Activated effector memory CD4-positive, alpha-beta T cell treated with anti-CD3 and anti-CD28 coated beads, Interleukin-2, amount 50 U/mL, for 16 hours (primary cell): ENCODE measurements at regions not wholly inside any gene's neighbourhood (a gene's known extent, or its start where the extent isn't known, plus 50 kb on each side); places are given as distances from the start of the nearest gene placed in this dataset.
"Not testable (repeated sequence)": the region's sequence is repeated elsewhere in the genome, so short reads cannot be mapped to it uniquely, and the experiment has no call there.

Experiments used
- DNase-seq: peaks from one replicate; pipeline ENCODE4 v3.0.0-alpha.2; 2020

DNA sequence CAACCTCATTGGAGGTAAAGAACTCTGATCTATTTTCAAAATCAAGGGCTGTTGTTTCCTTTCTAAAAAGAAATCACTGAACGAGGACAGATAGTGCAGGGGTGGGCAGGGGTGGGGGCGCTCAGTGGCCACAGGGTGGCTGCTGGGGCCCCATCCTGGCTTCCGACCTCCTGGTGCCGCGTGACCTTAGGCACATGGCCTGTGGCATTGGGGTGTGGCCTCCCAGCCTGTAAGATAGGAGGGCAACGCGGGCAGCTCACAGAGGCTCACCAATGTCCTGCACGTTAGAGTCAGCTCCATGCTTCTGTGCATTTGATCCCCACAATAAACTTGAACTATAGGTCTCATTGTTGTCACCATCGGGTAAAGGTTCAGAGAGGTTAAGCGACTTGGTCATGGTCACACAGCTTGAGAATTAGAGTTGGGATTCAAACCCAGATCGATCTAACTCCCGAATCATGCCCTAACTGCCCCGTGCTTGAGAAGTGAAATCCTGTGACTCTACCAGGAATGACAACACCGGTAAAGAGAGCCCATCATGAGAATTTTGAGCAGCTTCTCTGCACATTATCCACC lies 148.0 kb upstream of the SLC6A11 start:
- no peak for DNase-seq

DNA sequence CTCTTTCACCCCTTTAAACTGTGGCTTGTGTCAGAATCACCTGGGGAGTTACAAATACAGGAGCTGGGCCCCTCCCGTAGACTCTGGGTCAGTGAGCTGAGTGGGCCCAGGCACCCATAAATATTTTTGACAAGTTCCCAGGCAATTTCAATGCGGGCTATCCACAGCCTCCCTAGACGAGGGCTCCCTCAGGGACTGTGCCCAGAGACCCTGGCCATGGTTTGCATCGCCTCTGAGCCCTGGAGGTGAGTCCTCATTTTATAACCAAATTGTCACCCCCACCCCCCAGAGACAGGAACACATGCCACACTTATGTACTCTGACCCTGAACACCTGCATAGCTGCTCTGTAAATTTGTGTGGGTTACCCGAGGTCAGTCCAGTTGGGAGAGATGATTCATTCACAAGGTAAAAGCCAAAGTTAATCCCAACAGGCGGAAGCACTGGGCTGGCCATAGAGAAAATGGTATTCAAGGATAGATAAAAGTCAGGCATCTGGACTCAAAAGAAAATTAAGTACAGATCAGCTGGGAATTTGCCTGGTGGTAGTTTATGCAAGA lies 146.5 kb upstream of the SLC6A11 start:
- no peak for DNase-seq

DNA sequence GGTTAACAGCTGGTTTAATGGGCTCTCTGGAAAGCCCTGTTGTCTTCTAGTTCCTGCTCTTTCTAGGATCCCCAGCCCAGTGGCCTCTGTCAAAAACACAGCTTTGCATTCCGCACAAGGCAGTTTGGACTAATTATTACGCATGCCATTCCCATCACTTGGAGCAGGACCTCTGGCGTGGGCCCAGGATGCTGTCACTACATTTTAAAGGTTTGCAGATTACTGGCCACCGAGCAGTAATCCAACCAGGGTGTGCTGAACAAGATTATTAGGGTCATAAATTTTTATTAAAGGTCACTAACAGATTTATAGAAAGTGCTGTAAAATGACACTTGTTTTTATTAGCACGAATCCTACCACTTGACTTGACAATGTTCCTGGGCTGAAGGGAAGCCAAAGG lies 143.6 kb upstream of the SLC6A11 start:
- no peak for DNase-seq

DNA sequence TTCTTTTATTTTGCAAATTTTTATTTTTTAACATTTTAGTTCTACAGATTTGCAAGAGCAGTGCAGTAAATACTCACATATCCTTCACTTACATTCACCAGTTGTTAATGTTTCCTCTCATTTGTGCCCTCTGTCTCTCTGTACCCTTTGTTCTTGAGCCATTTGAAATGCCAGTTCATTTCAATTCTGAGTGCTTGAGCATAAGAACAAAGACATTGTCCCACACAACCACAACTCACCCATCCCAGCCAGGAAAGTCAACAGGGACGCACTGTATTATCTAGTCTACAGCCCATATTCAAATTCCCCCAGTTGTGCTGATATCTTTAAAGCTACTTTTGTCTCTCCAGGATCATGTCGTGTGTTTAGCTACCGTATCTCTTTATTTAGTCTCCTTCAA lies 141.4 kb upstream of the SLC6A11 start:
- DNase-seq = no peak

DNA sequence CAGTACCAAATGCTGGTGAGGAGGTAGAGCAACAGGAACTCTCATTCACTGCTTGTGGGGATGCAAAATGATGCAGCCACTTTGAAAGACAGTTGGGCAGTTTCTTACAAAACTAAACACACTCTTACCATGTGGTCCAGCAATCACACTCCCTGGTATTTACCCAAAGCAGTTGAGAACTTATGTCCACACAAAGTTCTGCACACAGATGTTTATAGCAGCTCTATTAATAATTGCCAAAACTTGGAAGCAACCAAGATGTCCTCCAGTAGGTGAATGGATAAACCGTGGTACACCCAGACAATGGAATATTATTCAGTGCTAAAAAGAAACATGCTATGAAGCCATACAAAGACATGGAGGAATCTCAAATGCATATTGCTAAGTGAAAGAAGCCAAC lies 139.1 kb upstream of the SLC6A11 start:
- no peak for DNase-seq

DNA sequence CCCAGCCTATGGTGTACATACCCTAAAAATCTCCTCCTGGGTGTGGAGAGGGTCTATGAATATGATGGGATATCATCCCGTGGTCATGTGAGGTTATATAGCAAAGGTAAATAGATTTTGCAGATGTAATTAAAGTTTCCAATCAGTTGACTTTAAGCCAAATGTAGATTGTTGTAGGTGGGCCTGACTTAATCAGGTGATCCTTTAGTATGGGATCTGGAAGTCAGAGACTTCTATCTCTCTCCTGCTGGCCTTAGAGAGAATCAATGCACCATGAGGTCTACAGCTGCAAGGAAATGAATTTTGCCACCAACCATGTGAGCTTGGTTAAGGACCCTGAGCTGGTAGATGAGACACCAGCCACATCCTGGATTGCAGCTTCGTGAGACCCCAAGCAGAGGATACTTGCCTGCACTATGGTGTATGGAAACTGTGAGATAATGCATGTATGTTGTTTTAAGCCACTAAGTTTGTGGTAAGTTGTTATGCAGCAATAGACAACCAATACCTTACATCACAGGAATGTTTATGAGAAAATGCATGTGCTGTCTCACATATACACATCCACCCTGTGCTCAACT lies 137.1 kb upstream of the SLC6A11 start:
- DNase-seq = no peak

DNA sequence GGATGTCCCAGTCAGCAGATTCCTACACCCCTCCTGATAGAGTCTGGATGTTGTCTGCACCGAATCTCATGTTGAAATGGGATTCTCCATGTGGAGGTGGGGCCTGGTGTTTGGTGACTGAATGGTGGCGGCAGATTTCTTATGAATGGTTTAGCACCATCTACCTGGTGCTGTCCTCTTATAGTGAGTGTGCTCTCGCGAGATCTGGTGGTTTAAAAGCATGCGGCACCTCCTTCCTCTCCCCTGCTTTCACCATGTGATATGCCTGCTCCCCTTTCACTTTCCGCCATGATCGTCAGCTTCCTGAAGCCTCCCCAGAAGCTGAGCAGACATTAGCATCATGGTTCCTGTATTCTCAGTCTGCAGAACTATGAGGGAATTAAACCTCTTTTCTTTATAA lies 135.2 kb upstream of the SLC6A11 start:
- DNase-seq = no peak

DNA sequence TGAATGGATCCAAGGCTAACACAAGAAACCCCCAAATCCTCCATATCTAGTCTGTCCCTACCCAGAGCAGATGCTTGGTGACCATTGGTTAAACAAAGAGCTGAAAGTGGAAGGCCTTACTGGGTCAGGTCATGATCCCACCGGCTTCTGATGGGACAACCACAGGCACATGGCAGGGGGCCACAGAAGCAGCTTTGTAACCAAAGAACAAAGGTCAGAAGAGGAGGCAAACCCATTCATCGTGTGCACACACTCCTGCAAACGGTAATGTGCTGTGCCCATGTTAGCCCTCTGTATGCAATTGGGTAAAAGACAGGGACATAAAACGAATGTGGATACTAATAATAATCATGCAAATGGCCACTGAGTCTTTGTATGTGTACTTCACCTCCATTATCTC lies 133.3 kb upstream of the SLC6A11 start:
- DNase-seq = no peak

DNA sequence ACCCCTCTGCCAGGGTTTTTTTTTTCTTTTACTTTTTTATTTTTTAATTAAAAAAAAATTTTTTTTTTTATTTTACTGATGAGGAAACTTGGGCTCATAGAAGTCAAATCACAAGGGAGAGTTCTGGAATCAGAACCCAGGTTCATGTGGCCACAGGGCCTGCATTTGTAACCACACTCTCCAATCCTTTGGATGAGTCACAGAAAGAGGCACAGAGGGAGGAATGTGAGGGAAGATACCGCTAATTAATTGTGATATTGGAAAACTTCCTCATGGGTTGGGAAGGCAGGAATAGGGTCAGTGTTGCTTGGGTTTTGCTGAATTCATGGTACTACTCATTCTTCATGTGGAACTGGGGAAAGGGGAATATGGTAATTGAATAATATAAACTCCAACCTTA lies 132.9 kb upstream of the SLC6A11 start:
- DNase-seq = no peak

DNA sequence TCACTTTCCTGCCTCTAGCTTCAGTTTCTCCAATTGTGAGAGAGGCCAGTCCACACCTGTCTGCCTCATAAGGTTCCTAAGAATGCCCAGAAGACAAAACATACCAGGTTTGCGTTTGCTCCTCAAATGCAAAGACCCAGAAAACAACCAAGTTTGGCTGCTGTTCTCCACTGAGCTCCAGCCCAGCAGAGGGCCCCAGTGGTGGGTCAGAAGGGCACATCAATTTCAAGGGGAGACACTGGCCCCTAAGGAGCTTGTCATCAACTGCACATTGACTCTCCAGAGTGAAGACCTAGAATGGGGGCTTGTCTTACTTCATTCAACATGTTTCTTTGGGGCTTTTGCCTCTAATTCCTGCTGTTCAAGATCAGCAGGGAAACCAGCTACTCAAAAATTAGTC lies 127.9 kb upstream of the SLC6A11 start:
- no peak for DNase-seq

DNA sequence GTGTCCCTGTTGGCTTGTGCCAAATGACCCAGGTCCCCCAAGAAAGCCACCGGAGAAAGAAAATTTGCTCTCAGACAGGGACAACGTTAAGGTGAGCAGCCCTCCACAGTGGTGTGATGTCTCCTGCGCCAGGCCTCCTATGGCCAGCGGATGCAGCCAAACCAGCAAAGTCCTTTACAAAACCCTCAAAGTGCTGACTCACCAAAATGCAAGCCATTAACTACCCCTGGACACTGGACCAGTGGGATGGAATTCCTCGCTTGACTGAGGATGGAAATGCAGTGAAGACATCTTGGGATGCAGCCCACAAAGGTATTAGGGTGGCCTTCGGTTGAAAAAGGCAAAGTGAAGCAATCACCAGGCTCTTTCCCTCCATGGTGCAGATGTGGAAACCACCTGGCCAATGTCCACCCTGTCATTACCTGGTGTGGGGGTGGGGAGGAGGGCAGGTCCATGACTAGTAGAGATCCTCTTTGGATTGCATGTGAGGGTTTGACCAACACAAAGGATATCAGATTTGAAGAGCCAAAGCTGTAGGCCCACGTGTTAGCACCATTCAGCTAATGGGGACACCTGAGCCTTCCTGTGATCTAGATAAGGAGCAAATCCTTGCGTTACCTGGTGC lies 127.4 kb upstream of the SLC6A11 start:
- DNase-seq = no peak

DNA sequence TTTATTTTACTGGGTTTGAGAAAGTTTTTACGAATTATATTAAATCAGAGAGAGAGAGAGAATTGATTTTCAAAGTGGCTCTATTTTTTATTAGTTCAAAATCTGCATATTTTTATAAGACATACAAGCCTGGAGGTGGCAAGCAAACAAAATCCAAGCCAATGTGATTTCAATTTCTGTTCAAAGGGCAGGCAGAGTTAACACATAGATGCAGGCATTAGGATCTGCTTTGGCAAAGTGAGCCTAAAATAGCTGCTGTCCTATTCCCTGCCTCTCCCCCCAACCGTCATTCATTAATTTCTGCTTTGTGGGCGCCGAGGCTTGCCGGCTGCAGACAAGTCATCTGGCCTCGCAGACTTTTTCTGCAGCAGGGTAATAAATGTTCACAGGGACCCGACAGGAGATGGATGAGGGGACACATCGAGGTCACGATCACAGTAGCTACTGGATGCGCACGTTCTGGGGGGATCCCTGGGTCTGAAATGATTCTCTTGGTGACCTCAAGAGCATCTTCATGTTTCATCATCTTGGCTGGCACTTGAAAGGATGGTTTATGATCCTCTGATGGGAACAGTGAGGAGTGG lies 123.9 kb upstream of the SLC6A11 start:
- DNase-seq = no peak

DNA sequence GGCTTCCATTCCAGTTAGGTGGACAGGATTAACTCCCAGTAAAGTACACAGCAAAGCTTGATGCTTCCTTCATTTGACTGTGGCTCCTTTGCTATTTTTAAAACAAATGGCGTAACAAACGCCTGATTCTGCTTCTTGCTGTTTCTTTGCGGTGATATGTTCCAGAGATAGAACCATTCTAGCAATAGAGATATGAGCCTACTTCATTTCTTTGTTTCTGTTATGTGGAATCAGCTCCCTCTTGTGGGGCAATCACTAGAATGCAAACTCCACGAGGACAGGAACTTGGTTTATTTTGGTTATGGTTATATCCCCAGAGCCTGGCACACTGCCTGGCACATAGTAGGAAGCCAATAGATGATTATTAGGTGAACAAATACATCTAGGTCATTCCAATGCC lies 122.6 kb upstream of the SLC6A11 start:
- DNase-seq = no peak

DNA sequence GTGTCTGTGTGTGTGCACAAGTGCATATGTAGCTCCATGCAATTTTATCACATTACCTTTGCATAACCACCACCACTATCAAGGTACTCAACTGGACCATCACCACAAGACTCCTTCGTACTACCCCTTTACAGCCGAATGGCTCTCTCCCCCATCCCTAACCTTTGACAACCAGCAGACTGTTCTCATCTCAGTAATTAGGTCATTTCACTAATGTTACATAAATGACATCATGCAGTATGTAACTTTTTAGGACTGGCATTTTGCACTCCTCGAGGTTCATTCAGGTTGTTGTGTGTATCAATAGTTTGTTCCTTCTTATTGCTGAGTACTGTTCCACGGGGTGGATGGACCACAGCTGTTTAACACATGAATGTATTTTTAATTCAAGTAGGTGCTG lies 121.8 kb upstream of the SLC6A11 start:
- DNase-seq = no peak

DNA sequence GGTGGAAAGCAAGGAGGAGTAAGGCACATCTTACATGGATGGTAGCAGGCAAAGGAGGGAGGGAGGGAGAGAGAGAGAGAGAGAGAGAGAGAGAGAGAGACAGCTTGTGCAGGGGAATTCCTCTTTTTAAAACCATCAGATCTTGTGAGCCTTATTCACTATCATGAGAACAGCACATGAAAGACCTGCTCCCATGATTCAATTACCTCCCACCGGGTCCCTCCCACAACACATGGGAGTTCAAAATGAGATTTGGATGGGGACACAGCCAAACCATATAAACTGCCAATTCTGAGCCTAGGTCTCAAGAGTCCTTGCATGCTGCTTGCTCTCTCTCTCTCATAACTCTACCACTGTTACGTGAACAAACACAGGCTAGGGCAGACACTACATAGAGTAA lies 120.8 kb upstream of the SLC6A11 start:
- not testable (repeated sequence) for DNase-seq

DNA sequence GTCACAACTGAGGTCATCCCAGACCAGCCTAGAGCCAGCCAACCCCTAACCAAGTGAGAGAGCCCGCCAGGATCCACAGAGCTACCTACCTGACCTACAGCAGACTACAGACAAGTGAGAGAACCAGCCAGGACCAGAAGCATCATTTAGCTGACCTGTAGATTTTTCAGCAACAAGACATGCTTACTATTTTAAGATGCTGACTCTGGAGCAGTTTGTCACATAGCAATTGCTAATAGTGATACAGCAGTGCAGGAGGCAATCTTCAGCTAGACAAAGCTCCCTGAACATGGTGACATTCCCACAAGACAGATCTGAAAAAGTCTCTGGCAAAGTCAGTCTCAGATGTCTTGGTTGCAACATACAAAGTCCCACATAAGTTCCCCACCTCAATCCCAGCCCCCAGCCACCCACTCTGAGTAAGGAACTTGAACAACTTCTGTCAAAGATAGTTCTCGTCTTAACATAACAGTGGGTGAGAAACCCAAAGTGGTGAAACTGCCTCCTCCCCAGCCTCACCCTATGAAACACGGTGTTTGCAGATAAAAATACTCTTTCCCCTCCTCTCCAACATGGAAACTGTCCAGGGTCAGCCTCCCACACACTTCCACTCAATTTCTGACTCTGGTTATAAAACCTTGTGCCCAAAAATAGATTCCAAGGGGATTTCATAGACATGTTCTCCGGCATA lies 120.3 kb upstream of the SLC6A11 start:
- no peak for DNase-seq

DNA sequence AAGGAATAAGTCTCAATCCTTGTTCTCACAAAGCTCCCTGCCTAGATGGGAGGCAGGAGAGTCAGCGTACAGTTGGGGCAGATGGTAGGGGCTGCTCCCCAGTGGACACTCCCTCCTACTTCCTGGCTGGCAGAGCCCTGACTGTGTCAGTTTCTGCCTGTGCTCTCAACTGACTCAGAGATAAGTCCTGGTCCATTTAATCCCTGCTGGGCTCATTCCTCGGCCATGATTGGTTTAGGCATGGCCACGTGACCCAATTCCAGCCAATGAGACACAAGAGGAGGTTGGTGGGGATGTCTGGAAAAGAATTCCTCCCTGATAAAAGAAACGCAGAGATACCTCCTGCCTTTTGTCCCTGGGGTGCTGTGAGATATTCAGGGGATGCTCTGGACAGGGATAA lies 118.1 kb upstream of the SLC6A11 start:
- no peak for DNase-seq

DNA sequence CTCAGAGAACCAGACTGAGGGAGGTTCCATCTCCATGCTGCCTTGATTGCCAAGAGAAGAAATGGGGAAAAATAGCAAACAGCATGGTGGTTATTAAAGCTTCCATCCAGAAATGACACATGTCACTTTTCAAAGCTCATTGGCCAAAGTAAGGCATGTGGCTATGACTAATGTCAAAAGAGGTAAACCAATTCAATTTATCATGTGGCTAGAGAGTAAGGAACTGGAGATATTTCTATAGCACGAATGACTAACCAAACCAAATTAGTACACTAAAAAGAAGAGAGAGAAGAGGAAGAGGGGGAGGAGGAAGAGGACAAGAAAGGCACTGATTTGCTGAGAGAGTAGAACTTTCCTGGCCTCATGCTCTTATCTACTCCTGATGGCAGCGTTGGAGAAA lies 115.2 kb upstream of the SLC6A11 start:
- no peak for DNase-seq

DNA sequence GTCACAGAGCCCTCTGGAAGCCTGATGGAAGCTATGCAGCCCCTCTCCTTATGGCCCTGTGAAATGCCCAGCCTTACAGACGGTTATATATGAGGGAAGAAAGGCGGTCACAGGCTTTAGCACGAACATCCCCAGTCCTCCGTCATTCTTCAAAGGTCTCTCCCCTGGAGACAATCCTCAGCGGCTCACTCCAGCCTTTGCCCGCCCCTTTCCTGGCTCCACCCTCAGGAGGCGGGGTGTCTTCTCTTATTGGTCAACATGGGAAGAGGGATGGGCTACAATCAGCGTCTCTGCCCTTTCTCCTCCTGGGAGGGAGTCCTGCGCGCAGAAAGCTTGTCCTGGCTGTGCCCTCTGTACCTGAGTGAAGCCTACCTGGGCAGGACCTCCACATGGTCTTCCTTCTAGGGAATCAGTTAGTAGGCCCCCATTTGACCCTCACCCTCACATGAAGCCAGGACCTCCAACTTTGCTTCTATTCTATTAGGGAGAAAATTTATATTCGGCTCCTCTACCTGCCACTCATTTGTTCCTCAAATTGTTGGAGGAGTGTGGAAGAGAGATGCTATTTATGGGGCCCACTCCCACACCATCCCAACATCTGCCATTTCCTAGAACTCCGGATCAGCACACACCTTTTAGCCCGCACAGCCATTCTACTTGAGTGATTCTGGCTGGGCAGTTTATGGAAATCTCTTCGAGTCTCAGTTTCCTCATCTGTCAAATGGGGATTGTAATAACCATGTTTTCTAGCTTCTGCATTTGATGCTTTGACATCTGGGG lies 112.9 kb upstream of the SLC6A11 start:
- no peak for DNase-seq

DNA sequence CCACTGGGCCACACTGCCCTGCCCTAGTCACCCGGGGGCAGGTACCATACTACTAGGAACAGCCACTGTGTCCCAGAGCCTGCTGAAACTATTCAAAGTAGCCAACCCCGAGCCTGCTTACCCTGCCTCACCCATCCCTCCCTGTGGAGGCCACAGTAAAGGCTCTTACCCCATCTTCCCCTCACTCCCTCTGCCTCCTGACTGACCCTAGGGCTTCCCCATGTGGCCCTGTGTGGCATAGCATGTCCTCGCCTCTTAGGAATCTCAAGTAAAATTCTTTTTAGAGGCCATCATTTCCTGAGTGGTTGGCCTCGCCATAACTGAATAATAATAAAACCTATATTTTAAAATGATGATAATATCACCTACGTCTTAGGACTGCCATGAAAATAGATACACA lies 112.2 kb upstream of the SLC6A11 start:
- no peak for DNase-seq

DNA sequence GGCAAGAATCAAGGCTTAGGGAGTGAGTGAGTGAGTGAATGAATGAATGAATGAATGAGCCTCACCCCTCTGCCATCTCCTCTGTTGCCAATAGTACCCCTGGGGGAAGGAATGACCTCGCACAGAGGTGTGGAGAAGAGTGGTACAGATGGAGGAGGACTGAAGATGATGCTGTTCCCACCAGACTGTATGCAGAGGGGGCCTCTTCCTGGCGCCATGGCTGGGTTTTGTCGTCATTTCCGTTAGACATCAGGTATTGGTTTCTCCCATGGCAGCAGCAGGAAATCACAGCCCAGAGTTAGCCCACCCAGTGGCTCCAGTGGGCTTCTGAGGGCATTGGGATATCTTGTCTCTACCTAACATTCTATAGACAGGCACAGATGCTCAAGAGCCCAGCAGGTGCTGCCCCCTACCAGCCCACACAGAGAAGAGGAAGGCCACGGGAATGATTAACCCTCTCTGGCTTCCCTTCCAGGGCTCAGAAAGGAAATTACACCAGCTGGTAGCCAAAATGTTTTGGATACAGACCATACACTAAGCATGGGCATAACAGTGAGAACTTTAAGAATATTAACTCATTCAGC lies 109.8 kb upstream of the SLC6A11 start:
- no peak for DNase-seq

DNA sequence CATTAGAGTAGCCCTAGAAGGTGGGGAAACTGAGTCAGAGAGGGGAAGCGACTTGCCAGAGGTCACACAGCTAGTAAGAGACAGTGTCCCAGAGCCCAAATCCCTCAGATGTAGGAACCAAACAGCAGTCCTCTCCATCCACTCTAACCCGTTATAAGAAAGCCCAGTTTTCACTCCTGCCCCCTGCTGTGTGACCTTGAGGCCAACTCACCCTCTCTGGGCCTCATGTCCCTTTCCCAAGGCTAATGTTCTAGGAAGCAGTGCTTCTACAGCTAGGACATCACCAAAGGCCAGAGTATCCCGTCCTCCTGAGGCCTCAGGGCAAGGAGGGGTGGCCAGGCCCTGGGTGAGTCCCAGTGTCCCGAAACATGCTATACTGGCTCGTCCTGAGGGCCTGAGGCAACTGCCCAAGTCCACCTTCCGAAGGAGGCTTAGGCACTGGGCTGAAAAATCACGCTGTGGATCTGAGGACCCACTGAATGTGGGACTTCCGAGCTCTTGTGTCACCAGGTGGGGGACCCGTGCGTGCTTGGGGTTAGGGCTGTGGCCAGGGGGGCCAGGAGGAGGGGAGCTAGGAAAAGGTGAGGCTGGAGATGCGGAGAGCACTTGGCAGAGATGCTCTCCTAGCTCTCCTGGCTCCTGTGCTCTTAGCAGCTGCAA lies 109.2 kb upstream of the SLC6A11 start:
- DNase-seq = no peak
